HG02981 (cell line): ENCODE measurements at regions not wholly inside any gene's neighbourhood (a gene's known extent, or its start where the extent isn't known, plus 50 kb on each side); places are given as distances from the start of the nearest gene placed in this dataset.

Source experiments
- ATAC-seq: cut with Tn5 transposase; IDR thresholded peaks from one replicate; pipeline ENCODE4 v1.9.1; 2021; ENCODE audit warnings: mild to moderate bottlenecking, moderate library complexity; ENCODE audit not compliant: unreplicated experiment

DNA sequence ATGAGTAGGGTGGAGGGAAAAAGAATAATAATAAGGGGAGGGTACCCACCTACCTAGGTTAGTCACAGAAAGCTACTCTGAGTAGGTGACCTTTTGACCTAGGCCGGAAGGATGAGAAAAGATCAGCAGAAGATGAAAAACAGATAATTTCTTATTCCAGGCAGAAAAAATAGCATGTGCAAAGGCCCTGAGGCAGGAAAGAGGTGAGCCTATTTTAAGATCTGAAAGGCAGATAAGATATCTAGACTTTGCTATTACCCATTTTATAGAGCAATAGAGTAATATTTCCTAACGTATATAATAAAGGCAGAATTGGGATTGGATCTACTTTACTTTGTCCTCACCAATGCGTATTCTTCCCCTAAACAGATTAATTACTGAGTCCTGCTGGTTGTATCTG lies 393.9 kb upstream of the MPDZ start:
- ATAC-seq, result no peak

DNA sequence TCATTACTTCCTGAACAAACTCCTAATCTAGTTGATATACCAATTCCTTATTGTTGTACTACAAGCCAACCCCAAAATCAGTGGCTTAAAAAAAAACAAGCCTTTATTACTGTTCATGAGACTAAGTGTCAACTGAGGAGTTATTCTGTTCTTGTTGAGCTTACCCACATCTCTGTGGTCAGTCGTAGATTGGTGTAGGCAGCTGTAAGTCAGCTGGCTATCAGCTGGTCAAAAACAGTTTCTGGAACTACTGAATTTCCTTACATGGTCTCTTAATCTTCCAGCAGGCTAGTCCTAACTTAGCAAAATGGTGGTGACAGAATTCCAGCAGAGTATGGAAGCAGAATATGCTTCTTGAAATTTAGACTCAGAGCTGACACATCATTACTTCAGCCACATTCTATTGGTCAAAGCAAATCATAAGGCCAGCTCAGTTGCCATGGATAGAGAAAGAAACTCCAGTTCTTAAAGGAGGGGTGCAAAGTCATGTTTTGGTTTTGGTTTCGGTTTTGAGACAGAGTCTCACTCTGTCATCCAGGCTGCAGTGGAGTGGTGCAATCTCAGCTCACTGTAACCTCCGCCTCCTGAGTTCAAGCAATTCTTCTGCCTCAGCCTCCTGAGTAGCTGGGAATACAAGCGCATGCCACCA lies 386.1 kb upstream of the MPDZ start:
- no peak for ATAC-seq

DNA sequence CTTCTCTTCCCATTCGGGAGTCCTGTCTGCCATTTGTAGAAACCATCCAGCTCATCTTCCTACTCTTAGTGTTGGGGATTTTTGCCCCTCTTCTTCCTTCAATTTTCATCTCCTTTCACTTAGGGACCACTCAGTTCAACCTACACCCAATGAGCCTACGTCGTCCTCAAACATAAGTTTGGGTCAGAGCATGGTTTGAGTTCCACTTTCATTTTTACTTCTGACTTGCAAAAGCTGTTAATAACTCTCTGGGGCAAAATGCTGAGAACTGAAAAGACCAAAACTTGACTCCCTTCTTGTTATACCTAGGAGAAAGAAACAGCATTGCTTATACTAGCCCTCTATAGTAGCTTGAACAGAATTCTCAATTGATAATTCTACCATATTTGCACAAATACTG lies 381.5 kb upstream of the MPDZ start:
- ATAC-seq, result no peak

DNA sequence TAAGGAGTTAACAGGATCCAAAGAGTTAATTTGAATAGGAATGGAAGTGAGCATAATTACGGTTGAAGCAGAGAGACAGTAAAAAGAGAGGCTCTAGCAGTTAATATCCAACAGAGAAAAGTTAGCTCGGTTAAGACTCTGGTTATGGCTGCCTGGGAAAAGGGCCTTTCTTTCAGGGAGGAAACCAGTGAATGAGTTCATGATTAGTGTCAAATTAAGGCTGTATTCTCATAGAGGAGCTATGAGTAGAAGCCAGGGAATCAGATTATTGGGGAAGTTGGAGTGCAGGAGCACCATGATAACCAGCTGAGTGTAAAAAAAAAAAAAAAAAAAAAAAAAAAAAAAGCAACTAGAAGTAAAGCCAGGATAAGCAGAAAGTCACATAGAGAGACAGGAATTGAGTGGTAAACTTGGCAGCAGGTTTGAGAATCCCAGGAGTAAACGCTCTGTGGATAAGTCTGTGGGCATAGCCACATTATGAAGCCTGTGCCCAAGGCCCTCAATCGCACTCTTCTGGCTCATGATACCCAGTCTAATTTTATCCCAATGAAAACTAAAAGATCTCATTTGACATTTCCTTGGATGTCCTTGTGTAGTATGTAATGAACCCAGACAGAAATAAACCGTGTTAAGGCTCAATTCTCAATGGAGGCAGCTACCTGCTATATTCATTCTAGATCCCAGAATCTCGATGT lies 372.6 kb upstream of the MPDZ start:
- ATAC-seq, result no peak

DNA sequence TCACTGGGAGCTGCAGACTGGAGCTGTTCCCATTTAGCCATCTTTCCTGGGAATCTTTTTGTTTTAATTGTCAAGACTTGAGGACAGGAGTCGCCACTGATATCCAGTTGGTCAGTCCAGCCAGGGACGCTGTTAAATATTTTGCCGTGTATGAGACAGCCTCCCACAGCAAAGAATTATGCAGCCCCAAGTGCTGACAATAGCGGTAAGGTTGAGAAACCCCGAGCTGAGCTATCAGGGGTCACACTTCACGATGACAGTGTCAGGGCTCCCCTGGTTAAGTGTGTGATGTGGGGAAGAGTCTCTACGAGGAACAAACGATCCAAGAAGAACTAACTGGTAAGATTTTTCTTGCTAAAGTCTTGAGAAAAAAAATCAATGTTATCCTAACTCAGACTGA lies 372.0 kb upstream of the MPDZ start:
- no peak for ATAC-seq

DNA sequence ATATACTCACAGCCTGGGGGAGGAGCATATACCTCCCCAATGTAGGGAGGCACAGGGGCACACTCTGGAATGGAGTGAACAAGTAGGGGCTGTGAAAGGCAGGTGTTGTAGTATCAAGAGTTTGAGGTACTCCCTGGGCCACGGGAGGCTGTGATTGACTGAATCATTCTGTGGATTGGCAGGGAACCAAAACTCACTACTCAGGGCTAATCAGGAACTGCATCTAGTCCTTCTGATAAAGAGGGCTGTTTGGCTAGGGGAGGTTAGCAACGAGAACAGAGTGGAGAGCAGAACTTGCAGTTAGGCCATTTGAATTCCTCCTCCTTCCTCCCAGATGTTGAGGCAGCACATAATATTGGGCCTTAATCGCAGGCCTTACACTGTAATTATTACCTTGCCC lies 369.2 kb upstream of the MPDZ start:
- no peak for ATAC-seq

DNA sequence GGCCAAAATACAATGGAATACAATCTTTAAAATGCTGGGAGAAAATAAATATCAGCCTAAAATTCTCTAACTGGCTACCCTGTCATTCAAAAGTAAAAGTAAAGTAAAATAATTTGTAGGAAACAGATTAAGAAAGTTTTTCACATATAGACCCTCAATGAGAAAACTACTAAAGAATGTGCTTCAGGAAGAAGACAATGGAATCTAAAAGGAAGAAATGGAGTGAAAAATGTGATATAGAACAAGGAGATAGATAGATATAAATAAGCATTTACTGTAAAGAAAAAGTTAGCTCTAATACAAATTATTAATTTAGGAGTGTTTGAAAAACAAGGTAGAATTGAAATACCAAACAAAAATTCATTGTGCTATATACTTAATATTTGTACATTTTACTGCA lies 368.6 kb upstream of the MPDZ start:
- ATAC-seq, result no peak

DNA sequence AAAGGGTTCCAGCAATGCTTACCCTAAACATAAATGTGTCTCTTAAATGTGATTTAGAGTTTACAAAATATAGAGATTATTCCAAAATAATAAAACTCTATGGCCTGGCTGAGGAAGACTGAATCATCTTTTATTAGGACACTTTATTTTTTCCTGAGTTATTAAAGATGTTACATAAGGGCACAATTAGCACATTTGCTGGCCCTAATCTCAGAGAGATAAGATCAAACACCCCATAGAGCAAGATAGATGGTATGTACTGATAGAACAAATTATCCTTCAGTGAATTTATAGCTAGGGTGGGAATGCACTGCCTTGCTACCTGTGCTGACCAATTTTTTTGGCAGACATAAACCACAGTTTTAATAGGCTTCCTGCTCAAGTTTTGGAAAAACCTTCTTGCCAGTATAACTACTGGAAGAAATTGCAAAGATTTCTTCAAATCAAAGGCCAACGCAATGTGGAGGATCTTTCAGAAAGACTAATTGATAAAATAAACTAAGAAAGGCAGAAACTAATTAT lies 367.1 kb upstream of the MPDZ start:
- no peak for ATAC-seq

DNA sequence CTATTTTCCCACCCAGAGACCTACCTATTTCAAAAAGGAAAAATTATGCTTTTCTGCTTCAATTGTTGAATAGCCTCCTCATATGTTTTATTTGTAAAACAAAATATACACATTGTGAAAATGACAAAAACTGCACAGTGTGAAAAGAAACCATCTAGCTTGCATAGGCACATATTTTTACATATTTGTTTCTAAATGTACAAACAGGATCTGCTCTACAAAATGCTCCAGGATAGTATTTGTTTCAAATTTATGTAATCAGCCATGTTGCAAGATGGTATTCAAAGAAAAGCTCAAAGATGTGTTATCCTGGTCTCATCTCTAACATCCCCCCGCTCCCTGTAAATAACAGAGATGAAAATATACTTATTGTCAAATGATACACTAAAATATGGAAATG lies 366.1 kb upstream of the MPDZ start:
- ATAC-seq, result no peak

DNA sequence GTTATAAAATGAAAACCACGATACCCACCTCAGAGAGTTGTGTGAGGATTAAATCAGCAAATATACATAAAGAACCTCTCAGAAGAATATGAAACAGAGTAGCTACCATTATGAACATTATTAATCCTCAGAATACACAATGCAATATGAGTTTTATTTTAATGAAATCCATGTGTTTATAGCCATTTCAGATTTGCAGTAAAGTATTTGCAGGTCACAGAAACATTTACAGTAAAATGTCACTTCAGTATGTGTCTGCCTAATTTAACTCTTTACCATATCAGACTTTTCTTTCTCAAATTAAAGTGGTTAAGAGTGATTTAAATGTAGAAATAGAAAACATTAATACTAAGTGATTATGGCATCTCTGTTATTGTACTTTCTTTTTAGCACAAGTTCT lies 365.2 kb upstream of the MPDZ start:
- ATAC-seq, result no peak

DNA sequence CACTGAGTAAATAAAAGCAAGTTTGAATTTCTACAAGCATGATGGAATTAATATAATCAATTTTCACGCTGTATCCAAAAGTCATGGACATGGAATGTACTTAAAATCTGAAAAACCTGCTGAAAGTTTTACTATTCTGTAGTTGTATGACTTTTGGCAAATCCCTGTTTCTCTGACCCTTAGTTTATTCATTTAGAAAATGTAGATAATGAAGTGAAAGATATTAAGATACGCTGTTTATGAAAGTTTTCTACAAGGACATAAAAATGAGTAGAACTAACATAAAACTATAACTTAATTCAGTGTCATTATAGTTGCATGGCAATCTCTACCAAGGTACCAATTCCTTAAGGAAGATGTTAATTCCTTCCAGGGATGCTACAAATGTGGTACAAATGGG lies 363.2 kb upstream of the MPDZ start:
- no peak for ATAC-seq

DNA sequence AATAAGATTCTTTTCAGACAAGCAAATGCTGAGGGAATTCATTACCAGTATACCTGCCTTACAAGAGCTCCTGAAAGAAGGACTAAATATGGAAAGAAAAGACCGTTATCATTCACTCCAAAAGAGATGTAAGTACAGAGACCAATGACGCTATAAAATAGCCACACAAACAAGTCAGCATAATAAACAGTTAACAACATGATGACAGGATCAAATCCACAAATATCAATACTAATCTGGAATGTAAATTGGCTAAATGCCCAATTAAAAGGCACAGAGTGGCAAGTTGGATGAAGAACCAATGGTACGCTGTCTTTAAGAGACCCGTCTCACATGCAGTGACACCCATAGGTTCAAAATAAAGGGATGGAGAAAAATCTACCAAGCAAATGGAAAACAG lies 349.6 kb upstream of the MPDZ start:
- no peak for ATAC-seq

DNA sequence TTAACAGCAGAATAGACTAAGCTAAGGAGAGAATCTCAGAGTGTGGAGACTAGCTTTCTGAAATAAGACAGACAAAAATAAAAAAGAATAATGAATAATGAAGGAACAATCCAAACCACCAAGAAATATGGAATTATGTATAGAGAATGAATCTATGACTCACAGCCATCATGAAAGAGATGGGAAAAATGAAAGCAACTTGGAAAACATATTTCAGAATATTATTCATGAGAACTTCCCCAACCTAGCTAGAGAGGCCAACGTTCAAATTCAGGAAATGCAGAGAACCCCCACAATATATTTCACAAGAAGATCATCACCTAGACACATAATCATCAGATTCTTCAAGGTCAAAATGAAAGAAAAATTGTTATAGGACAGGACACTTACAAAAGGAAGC lies 349.0 kb upstream of the MPDZ start:
- ATAC-seq, result no peak

DNA sequence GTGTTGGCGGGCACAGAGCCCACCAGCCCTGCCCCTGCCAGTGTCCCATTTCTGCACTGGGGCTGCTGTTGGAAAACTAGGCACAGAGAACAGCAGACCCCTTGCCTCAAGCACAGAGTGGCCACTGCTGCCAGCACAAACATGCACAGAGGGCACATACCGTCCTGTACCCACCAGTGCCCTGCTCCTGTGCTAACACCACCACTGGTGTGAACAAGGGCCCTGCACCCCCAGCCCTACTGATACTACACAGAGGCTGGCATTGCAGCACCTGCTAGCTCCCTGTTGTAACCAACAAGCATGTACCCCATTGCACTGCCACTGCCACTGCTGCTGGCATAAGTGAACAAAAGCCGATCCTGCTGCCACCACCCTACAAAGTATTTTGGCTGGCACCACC lies 348.0 kb upstream of the MPDZ start:
- no peak for ATAC-seq

DNA sequence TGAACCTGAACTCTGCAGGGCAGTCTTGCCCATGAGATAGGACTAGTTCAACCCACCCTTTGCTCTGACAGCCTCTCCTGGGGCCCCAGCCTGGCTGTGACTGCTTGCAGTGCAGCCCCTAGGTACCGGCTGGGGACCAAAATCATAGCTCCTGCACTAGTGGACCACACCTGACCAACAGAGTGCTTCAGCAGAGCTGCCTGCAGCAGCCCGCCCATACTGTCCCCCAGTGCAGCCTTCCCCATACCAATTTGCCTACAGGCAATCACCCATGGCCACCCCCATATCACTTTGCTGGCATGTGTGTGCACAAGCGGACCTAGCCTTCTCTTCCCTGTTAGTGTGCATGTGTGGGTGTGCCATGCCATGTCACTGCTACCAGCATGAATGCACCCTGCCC lies 347.6 kb upstream of the MPDZ start:
- ATAC-seq, result no peak

DNA sequence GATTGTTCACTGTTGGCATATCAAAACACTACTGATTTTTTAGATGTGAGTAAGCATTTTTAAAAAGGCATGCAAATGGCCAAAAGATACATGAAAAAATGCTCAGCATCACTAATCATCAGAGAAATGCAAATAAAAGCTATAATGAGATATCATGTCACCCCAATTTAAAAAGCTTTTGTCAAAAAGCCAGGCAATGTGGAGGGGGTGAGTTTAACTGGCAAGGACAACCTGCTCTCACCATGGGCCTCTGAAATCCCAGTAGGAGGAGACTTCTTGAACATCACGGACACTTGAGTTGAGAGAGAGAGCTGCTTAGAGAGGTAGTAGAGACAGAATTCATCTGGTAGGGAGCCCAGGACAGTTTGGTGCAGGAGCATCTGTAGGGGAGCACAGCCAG lies 347.1 kb upstream of the MPDZ start:
- ATAC-seq, result no peak

DNA sequence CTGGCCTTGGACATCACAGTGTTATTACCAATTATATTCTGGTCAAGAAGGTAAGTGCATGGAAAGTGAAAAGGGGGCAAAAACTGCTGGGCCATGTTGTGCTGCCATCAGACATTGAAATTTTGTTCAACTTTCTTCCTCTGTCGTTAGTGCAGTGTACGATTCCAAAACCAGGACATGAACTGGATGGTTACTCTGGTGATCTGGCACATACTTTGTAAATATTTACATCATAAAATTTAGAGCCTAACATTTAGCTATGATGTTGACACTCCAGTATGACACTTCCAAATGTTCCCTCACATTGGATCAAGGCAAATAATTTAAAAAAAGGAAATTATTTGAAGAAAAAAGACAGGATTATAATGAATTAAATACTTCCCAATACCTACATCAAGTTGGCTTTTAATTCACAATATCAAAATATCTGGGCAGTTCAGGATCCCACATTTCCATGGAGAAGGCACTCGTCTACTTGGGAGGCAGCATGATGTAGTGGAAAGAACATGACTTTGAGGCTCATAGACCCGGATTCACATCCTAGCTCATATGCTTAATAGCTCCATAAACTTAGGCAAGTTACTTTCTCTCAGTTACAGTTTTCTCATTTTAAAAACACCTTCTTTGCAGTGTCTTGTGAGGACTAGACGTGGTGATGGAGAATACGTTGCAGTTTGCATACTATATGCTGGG lies 342.5 kb upstream of the MPDZ start:
- ATAC-seq, result no peak

DNA sequence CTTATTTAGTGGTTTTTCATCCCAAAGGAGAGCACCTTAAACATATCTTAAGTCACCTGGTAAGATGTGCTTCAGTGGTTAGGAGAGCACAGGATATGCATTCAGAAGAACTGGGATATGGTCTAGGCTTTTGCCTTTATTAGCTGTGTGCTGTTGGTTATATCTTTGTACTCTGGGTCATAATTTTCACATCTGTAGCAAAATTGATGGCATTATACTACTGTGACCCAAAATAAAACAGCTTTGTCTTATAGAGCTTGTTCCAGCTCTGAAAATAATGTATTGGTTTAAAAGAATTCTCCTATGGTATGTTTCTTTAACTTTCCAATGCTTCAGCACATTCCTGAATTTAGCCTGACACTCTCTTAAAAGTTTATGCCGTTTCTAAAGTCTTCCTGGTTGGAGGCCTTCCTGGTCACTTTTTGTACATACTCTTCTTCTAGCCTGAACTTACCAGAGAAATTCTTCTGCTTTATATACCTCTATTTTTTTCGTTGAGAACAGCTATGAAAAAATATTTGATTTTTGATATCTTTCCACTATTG lies 337.1 kb upstream of the MPDZ start:
- ATAC-seq, result no peak

DNA sequence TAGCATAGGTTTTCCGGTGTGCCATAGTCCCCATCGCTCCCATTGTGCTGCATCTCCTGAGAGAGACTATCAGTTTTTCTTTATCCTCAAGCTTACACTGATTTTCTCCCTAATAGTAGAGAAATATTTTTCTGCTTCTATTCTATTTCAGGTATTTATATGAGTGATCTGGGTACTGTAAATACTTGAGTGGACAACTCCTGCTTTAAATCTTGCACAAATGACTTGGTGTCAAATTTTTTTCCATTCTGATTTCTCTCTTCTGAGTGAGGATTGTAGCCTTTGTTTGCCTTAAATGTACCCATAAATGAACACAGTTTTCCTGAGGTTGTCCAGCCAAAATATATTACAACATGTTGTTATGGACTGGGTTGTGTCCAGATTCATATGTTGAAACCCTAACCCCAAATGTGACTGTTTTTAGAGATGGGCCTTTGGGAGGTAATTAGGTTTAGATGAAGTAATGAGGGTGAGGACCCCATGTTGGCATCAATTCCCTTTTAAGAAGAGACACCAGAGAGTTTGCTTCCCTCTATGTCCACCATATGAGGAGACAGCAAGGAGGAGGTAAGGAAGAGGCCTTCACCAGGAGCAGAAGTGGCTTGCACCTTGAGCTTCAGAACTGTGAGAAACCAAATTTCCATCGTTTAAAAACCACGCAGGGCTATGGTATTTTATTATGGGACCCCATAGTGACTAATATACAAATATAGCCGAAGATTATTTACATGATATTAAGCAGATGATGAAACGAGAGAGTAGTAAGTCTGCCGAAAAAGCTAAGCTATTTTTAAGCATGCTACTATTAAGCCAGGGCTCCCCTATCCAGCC lies 336.4 kb upstream of the MPDZ start:
- no peak for ATAC-seq

DNA sequence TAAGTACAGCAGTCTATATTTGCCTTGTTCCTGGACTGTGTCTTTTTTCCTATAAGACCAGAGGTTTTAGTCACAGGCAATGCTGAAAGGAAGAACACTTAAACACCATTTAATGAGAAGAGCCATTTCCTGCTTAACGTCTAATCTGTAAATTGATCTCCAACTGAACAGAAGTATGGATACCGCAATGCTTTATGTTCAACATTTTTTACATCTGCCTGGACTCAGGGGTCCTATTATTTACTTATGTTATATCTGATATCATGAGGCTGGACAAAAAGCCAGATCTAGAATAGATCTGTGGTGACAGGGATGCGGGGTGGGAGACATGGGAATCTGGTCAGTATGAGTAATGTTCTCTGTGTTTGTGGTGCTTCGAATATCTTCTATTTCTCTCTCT lies 334.6 kb upstream of the MPDZ start:
- ATAC-seq, result no peak

DNA sequence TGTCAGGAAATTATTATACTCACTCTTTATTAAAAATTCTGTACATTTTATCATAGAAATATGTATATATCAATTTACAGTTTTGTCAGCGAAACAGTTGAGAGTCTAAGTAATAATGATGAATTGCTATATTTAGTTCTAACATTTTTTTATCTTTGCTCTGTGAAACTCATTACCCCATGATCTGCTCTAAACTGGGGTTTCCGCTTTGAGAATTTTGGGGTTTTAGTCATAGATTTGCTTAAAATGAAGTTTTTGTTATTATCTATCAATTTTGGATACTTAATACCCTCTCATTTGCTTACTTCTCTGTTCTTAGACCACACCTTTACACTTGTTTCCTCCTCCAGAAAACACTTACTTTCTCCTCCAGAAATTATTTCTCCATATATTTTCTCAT lies 333.8 kb upstream of the MPDZ start:
- ATAC-seq, result no peak
